ENCODE measurements at regions not wholly inside any gene's neighbourhood (a gene's known extent, or its start where the extent isn't known, plus 50 kb on each side); places are given as distances from the start of the nearest gene placed in this dataset.

GRCh38 chr3:84820126-84820525 is 138.7 kb upstream of the CADM2 start (continued):
- no peak for TF ChIP-seq ARID3A (IDR thresholded peaks at IDR 0.05; ENCODE audit: borderline replicate concordance, low read depth, low read length)
- TF ChIP-seq BCLAF1 (IDR thresholded peaks at IDR 0.05; ENCODE audit: borderline replicate concordance in 1 of 2, control insufficient read depth in 1 of 2, low read depth in 2 of 2, low read length in 1 of 2), result no peak

DNA sequence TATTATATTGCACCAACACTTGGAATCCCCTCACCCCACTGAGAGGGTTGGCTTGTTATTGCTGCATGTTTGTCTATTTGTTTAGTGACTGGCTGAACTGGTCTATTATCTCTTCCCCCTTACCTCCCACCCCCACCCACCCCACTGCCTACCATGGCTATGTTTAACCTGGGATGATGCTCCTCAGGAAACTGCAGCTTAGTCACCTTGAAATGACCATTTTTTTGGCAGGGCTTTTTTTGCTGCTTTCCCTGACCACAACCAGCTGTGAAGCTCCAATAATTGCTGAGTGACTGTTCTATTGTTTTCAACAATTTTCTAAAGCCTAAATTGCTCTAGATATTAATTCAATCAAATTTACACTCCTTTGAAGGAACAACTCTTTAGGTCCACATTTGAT is 137.9 kb upstream of the CADM2 start:
- H3K4me2 ChIP-seq (ENCODE audit: insufficient read depth, low read length), result no peak overlapping the region
- intact Hi-C loops (cut with micrococcal nuclease), result no loop called here
- DNase-seq (ENCODE audit: extremely low read depth in 1 of 4, low spot score in 3 of 4) (no peak), ATAC-seq (no peak), FAIRE-seq (no peak)
- BruUV-seq (replicated peaks), result no TSS peak
- no peaks in the 10 kb centered on the region for H3K36me3 ChIP-seq (ENCODE audit: control insufficient read depth, insufficient read depth, low read length)
- no peaks in the 10 kb centered on the region for H3K9me3 ChIP-seq (replicated peaks; ENCODE audit: control insufficient read depth, insufficient read depth, low read depth, low read length)
- in situ Hi-C loops (cut with MboI), result no loop called here
- H4K20me1 ChIP-seq (replicated peaks; ENCODE audit: control insufficient read depth, insufficient read depth, low read length), result no peaks in the 10 kb centered on the region
- no peak overlapping the region for H3K9ac ChIP-seq (ENCODE audit: insufficient read depth in 1 of 2, low read depth in 2 of 2, low read length in 2 of 2)
- H2AFZ ChIP-seq (ENCODE audit: low read depth, low read length), result no peak overlapping the region
- ChIA-PET POLR2A (no interaction called here), CTCF (ENCODE audit: low intra/inter-chr PET ratio) (no interaction called here)
- H3K9me1 ChIP-seq (ENCODE audit: control insufficient read depth, insufficient read depth, low read length), result no peaks in the 10 kb centered on the region
- H3K4me3 ChIP-seq, result no peak overlapping the region
- no peaks in the 10 kb centered on the region for H3K27me3 ChIP-seq (ENCODE audit: control insufficient read depth in 2 of 2, insufficient read depth in 2 of 2, low read length in 2 of 2)
- H3K27ac ChIP-seq (ENCODE audit: extremely low read depth, low read depth, low read length), result no peak overlapping the region
- no peaks in the 10 kb centered on the region for H3K4me1 ChIP-seq (replicated peaks in 1 of 2; ENCODE audit: control insufficient read depth in 2 of 2, insufficient read depth in 2 of 2, low read length in 2 of 2)
- no peaks in the 10 kb centered on the region for H3K79me2 ChIP-seq (ENCODE audit: control insufficient read depth, insufficient read depth, low read length)
- no peak for TF ChIP-seq MEF2D (tag; conservative IDR thresholded peaks at IDR 0.05; ENCODE audit: low read depth)
- no peak for TF ChIP-seq BDP1 (IDR thresholded peaks at IDR 0.05; ENCODE audit: insufficient read depth, insufficient read length)
- TF ChIP-seq IRF2 (CRISPR knock-in tag; IDR thresholded peaks at IDR 0.05), result no peak
- TF ChIP-seq KAT7 (CRISPR knock-in tag; IDR thresholded peaks at IDR 0.05; ENCODE audit: borderline replicate concordance), result no peak
- TF ChIP-seq MYNN (IDR thresholded peaks at IDR 0.05), result no peak
- no peak for TF ChIP-seq MYNN (CRISPR knock-in tag; IDR thresholded peaks at IDR 0.05)
- TF ChIP-seq ZNF23 (CRISPR knock-in tag; IDR thresholded peaks at IDR 0.05), result no peak
- TF ChIP-seq SIRT6 (IDR thresholded peaks at IDR 0.05; ENCODE audit: low read depth, low read length), result no peak
- TF ChIP-seq PTBP1 (IDR thresholded peaks at IDR 0.05; ENCODE audit: low read depth, low read length), result no peak
- TF ChIP-seq C11orf30 (IDR thresholded peaks at IDR 0.05; ENCODE audit: low read depth), result no peak
- no peak for TF ChIP-seq ETS2 (tag; IDR thresholded peaks at IDR 0.05; ENCODE audit: borderline replicate concordance, poor library complexity, severe bottlenecking)
- TF ChIP-seq, protein P1, sequence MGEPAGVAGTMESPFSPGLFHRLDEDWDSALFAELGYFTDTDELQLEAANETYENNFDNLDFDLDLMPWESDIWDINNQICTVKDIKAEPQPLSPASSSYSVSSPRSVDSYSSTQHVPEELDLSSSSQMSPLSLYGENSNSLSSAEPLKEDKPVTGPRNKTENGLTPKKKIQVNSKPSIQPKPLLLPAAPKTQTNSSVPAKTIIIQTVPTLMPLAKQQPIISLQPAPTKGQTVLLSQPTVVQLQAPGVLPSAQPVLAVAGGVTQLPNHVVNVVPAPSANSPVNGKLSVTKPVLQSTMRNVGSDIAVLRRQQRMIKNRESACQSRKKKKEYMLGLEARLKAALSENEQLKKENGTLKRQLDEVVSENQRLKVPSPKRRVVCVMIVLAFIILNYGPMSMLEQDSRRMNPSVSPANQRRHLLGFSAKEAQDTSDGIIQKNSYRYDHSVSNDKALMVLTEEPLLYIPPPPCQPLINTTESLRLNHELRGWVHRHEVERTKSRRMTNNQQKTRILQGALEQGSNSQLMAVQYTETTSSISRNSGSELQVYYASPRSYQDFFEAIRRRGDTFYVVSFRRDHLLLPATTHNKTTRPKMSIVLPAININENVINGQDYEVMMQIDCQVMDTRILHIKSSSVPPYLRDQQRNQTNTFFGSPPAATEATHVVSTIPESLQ (CRISPR knock-in tag; IDR thresholded peaks at IDR 0.05), result no peak
- TF ChIP-seq BRD9 (IDR thresholded peaks at IDR 0.05; ENCODE audit: low read depth, partially characterized antibody), result no peak
